Vagina (tissue), 2 donors: ENCODE measurements at regions not wholly inside any gene's neighbourhood (a gene's known extent, or its start where the extent isn't known, plus 50 kb on each side); places are given as distances from the start of the nearest gene placed in this dataset.

Source experiments
- CTCF ChIP-seq, 3 experiments: fragments of 450-650 bp in 2 of 3; fragments of 200-600 bp in 1 of 3; sonication (generic) in 1 of 3; IDR thresholded peaks; one replicate each; pipeline ENCODE4 v1.5.1; 2017 to 2019; ENCODE audit warnings: antibody characterized with exemption in 3 of 3, mild to moderate bottlenecking in 2 of 3, moderate library complexity in 2 of 3
- POLR2AphosphoS5 ChIP-seq, 2 donors: sonication (generic); formaldehyde crosslinking; IDR thresholded peaks; one replicate each; pipeline ENCODE4 v1.9.0; 2017; ENCODE audit warnings: antibody characterized with exemption in 2 of 2, mild to moderate bottlenecking in 2 of 2, low read depth in 1 of 2; ENCODE audit not compliant: insufficient read depth in 1 of 2

- TF ChIP-seq CTCF (IDR thresholded peaks at IDR 0.05): no peak
- no peak for TF ChIP-seq POLR2AphosphoS5 (IDR thresholded peaks at IDR 0.05; ENCODE audit: insufficient read depth in 1 of 2, low read depth in 1 of 2)
These were observed 1356.2 kb upstream of the C9orf72 start for GRCh38 chr9:28929433-28929832.
